IMR-90 (cell line): ENCODE measurements at regions not wholly inside any gene's neighbourhood (a gene's known extent, or its start where the extent isn't known, plus 50 kb on each side); places are given as distances from the start of the nearest gene placed in this dataset.

Experiments
- ATAC-seq: fragments of 200-7000 bp; cut with Tn5 transposase; 2 replicates; pipeline ENCODE4 v1.9.1; 2020; ENCODE audit warnings: low read depth, mild to moderate bottlenecking, moderate library complexity
- BruUV-seq: library from RNA; stranded (reverse); fragments of 400-500 nt; replicated peaks from 2 replicates; lab custom pipeline; 2021; lab: Mats Ljungman, UMichigan
- CTCF ChIA-PET: fragments of 300-600 bp; formaldehyde crosslinking; extraction: SDS; loops from one replicate; lab custom pipeline; 2021; ENCODE audit warnings: antibody characterized with exemption; lab: Yijun Ruan, JAX
- POLR2A ChIA-PET: fragments of 300-600 bp; sonication (Branson Sonifier 250); formaldehyde crosslinking; loops from one replicate; lab custom pipeline; 2022; ENCODE audit warnings: antibody characterized with exemption; ENCODE audit not compliant: unreplicated experiment; lab: Charles Lee
- DNase-seq: peaks from one replicate; pipeline ENCODE4 v3.0.0; 2013
- H2AFZ ChIP-seq: replicated peaks from 2 replicates; pipeline ENCODE3; 2013; ENCODE audit warnings: low read length, mild to moderate bottlenecking; ENCODE audit not compliant: poor library complexity
- H2AK5ac ChIP-seq: 2 replicates; pipeline ENCODE4 v1.6.1; 2013; ENCODE audit warnings: low read depth, low read length, inconsistent platforms
- H2AK9ac ChIP-seq: replicated peaks from 2 replicates; pipeline ENCODE3; 2013; ENCODE audit warnings: mild to moderate bottlenecking, low read depth, low read length, moderate library complexity; ENCODE audit not compliant: poor library complexity
- H2BK120ac ChIP-seq: 2 replicates; pipeline ENCODE4 v1.6.1; 2013; ENCODE audit warnings: low read depth, low read length, inconsistent platforms
- H2BK15ac ChIP-seq: 3 replicates; pipeline ENCODE4 v1.6.1; 2013; ENCODE audit warnings: low read depth, low read length, inconsistent platforms
- H2BK20ac ChIP-seq: 2 replicates; pipeline ENCODE4 v1.6.1; 2013; ENCODE audit warnings: low read depth, mild to moderate bottlenecking, inconsistent platforms, low read length, moderate library complexity
- H2BK5ac ChIP-seq: 2 replicates; pipeline ENCODE4 v1.6.1; 2013; ENCODE audit warnings: mild to moderate bottlenecking, low read depth, low read length, inconsistent platforms; ENCODE audit not compliant: poor library complexity, severe bottlenecking
- H3K14ac ChIP-seq: replicated peaks from 2 replicates; pipeline ENCODE4 v1.6.1; 2013; ENCODE audit warnings: low read depth, low read length, inconsistent platforms
- H3K18ac ChIP-seq: 2 replicates; pipeline ENCODE4 v1.6.1; 2013; ENCODE audit warnings: low read depth, low read length, control low read depth
- H3K23ac ChIP-seq: 2 replicates; pipeline ENCODE4 v1.6.1; 2013; ENCODE audit warnings: low read depth, low read length, inconsistent platforms
- H3K27ac ChIP-seq: 2 replicates; pipeline ENCODE4 v1.5.1; 2013; ENCODE audit warnings: mild to moderate bottlenecking, control low read depth, low read length; ENCODE audit not compliant: insufficient read depth
- H3K27me3 ChIP-seq: 2 replicates; pipeline ENCODE4 v1.6.1; 2013; ENCODE audit warnings: low read length; ENCODE audit not compliant: control insufficient read depth, insufficient read depth
- H3K36me3 ChIP-seq: 2 replicates; pipeline ENCODE4 v1.6.1; 2013; ENCODE audit warnings: low read length, mixed read lengths; ENCODE audit not compliant: control insufficient read depth, insufficient read depth
- H3K4ac ChIP-seq: 2 replicates; pipeline ENCODE4 v1.6.1; 2013; ENCODE audit warnings: low read depth, low read length, inconsistent platforms
- H3K4me1 ChIP-seq: 2 replicates; pipeline ENCODE4 v1.6.1; 2013; ENCODE audit warnings: low read length, mixed read lengths; ENCODE audit not compliant: control insufficient read depth, insufficient read depth
- H3K4me2 ChIP-seq: 2 replicates; pipeline ENCODE4 v1.6.1; 2013; ENCODE audit warnings: low read depth, mild to moderate bottlenecking, control low read depth, low read length, moderate library complexity
- H3K4me3 ChIP-seq: 2 replicates; pipeline ENCODE4 v1.5.1; 2013; ENCODE audit warnings: low read depth, mild to moderate bottlenecking, control low read depth, low read length, moderate library complexity; ENCODE audit not compliant: insufficient read depth
- H3K56ac ChIP-seq: 2 replicates; pipeline ENCODE4 v1.6.1; 2013; ENCODE audit warnings: low read length, inconsistent platforms; ENCODE audit not compliant: insufficient read depth; ENCODE audit errors: extremely low read depth
- H3K79me1 ChIP-seq, 2 experiments: 2 replicates each; pipeline ENCODE4 v1.6.1; 2013; ENCODE audit warnings: low read length in 2 of 2, inconsistent platforms in 1 of 2, low read depth in 1 of 2
- H3K9ac ChIP-seq: 2 replicates; pipeline ENCODE4 v1.6.1; 2013; ENCODE audit warnings: low read depth, low read length, control low read depth
- H3K9me1 ChIP-seq: 2 replicates; pipeline ENCODE4 v1.6.1; 2013; ENCODE audit warnings: low read length, inconsistent platforms; ENCODE audit not compliant: insufficient read depth
- H3K9me3 ChIP-seq: 2 replicates; pipeline ENCODE4 v1.6.1; 2013; ENCODE audit warnings: low read length; ENCODE audit not compliant: control insufficient read depth, insufficient read depth
- H4K20me1 ChIP-seq: 2 replicates; pipeline ENCODE4 v1.6.1; 2013; ENCODE audit warnings: low read length, inconsistent platforms; ENCODE audit not compliant: insufficient read depth
- H4K5ac ChIP-seq: 2 replicates; pipeline ENCODE4 v1.6.1; 2013; ENCODE audit warnings: mild to moderate bottlenecking, low read depth, low read length, control low read depth
- H4K8ac ChIP-seq, 2 experiments: 2 replicates each; pipeline ENCODE4 v1.6.1; 2013; ENCODE audit warnings: low read depth in 2 of 2, low read length in 2 of 2, control low read depth in 1 of 2, inconsistent platforms in 1 of 2
- H4K91ac ChIP-seq: 2 replicates; pipeline ENCODE4 v1.6.1; 2013; ENCODE audit warnings: low read depth, low read length, inconsistent platforms; ENCODE audit not compliant: insufficient read depth
- SMC3 ChIP-seq: fragments of 150-350 bp; IDR thresholded peaks from 2 replicates; pipeline ENCODE4 v1.6.1; 2016; ENCODE audit warnings: low read depth, mild to moderate bottlenecking, antibody characterized with exemption, low read length, moderate library complexity
- WGBS, 2 experiments: methylation state at CpG; one replicate each; pipeline versions ENCODE4 v1.1.5 to v1.1.7; 2013; ENCODE audit warnings: missing lambda C conversion rate in 2 of 2; ENCODE audit not compliant: insufficient read length in 1 of 2; ENCODE audit errors: extremely low coverage in 2 of 2; 5-methylcytosine and 5-hydroxymethylcytosine counted together
- dilution Hi-C: fragments of 300-500 bp; cut with HindIII; formaldehyde crosslinking; loops from one replicate; pipeline ENCODE4 v1.14.3; 2018; ENCODE audit warnings: low sequenced_read_pairs; ENCODE audit not compliant: unreplicated experiment
- in situ Hi-C: fragments of 300-500 bp; cut with MboI; formaldehyde crosslinking; loops from 3 replicates; pipeline ENCODE4 v1.14.3; 2019; ENCODE audit warnings: low sequenced_read_pairs, inconsistent platforms, mixed read lengths
- intact Hi-C: fragments of 100-400 bp; cut with micrococcal nuclease; formaldehyde crosslinking; loops from 2 replicates; pipeline ENCODE4 v1.10.0; 2022
- TF ChIP-seq, protein P1 (sequence below): conservative IDR thresholded peaks from 2 replicates; pipeline ENCODE4 v1.5.1; 2012; ENCODE audit warnings: mild to moderate bottlenecking, low read depth, low read length, improper control_type of control experiment
- TF ChIP-seq, protein P2 (sequence below): fragments of 150-350 bp; IDR thresholded peaks from 2 replicates; pipeline ENCODE4 v1.6.1; 2016; ENCODE audit warnings: low read depth, mild to moderate bottlenecking, low read length, moderate library complexity, borderline replicate concordance

GRCh38 chr5:143700994-143701393 lies 111.0 kb upstream of the HMHB1 start:
- Histone ChIP-seq H3K4me2 (no peak overlapping the region), H3K79me1 (no peaks in the 10 kb centered on the region), H3K36me3 (no peaks in the 10 kb centered on the region), H4K5ac (no peak overlapping the region), H3K4me3 (no peak overlapping the region), H3K9me3 (no peaks in the 10 kb centered on the region), H3K4ac (no peak overlapping the region), H3K9me1 (no peaks in the 10 kb centered on the region; the same call in 1 of the 2 replicates), H3K23ac (no peak overlapping the region), H3K14ac (no peak overlapping the region), H2AK9ac (no peak overlapping the region), H3K56ac (no peak overlapping the region), H2AK5ac (no peak overlapping the region), H4K20me1 (no peaks in the 10 kb centered on the region), H4K91ac (no peak overlapping the region), H3K9ac (no peak overlapping the region), H3K18ac (no peak overlapping the region), H2BK120ac (no peak overlapping the region), H3K27me3 (no peaks in the 10 kb centered on the region), H4K8ac (no peak overlapping the region), H3K27ac (no peak overlapping the region), H3K4me1 (peaks cover 3% of the 10 kb centered on the region), H2BK5ac (no peak overlapping the region), H2BK20ac (no peak overlapping the region), H2AFZ (no peak overlapping the region), H2BK15ac (no peak overlapping the region)
- ChIA-PET POLR2A (no interaction called here), CTCF (interaction anchor here (1.0 kb wide), 1 partner anchor 99 kb away, joined by 3 read pairs; no protein-coding TSS in a partner anchor)
- in situ Hi-C loops (no loop called here), intact Hi-C loops (no loop called here), dilution Hi-C loops (no loop called here)
- no CpG with 5 or more reads among the region's 2 CpGs for WGBS, 2 experiments
- DNase-seq, result no peak
- no peak for ATAC-seq
- TF ChIP-seq, protein P1, sequence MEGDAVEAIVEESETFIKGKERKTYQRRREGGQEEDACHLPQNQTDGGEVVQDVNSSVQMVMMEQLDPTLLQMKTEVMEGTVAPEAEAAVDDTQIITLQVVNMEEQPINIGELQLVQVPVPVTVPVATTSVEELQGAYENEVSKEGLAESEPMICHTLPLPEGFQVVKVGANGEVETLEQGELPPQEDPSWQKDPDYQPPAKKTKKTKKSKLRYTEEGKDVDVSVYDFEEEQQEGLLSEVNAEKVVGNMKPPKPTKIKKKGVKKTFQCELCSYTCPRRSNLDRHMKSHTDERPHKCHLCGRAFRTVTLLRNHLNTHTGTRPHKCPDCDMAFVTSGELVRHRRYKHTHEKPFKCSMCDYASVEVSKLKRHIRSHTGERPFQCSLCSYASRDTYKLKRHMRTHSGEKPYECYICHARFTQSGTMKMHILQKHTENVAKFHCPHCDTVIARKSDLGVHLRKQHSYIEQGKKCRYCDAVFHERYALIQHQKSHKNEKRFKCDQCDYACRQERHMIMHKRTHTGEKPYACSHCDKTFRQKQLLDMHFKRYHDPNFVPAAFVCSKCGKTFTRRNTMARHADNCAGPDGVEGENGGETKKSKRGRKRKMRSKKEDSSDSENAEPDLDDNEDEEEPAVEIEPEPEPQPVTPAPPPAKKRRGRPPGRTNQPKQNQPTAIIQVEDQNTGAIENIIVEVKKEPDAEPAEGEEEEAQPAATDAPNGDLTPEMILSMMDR, result 0 out of 2 replicates have a peak, but pooled peaks have one; percentile 19
- peak; percentile 18; the same call in 1 of the 2 replicates for TF ChIP-seq SMC3
- TF ChIP-seq, protein P2, sequence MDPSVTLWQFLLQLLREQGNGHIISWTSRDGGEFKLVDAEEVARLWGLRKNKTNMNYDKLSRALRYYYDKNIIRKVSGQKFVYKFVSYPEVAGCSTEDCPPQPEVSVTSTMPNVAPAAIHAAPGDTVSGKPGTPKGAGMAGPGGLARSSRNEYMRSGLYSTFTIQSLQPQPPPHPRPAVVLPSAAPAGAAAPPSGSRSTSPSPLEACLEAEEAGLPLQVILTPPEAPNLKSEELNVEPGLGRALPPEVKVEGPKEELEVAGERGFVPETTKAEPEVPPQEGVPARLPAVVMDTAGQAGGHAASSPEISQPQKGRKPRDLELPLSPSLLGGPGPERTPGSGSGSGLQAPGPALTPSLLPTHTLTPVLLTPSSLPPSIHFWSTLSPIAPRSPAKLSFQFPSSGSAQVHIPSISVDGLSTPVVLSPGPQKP, result no peak
- BruUV-seq, result no TSS peak
